IMR-90 (cell line): ENCODE measurements at regions not wholly inside any gene's neighbourhood (a gene's known extent, or its start where the extent isn't known, plus 50 kb on each side); places are given as distances from the start of the nearest gene placed in this dataset.

Experiments used
- ATAC-seq: fragments of 200-7000 bp; cut with Tn5 transposase; 2 replicates; pipeline ENCODE4 v1.9.1; 2020; ENCODE audit warnings: low read depth, mild to moderate bottlenecking, moderate library complexity
- BruUV-seq: library from RNA; stranded (reverse); fragments of 400-500 nt; replicated peaks from 2 replicates; lab custom pipeline; 2021; lab: Mats Ljungman, UMichigan
- CTCF ChIA-PET: fragments of 300-600 bp; formaldehyde crosslinking; extraction: SDS; loops from one replicate; lab custom pipeline; 2021; ENCODE audit warnings: antibody characterized with exemption; lab: Yijun Ruan, JAX
- POLR2A ChIA-PET: fragments of 300-600 bp; sonication (Branson Sonifier 250); formaldehyde crosslinking; loops from one replicate; lab custom pipeline; 2022; ENCODE audit warnings: antibody characterized with exemption; ENCODE audit not compliant: unreplicated experiment; lab: Charles Lee
- DNase-seq: peaks from one replicate; pipeline ENCODE4 v3.0.0; 2013
- H2AFZ ChIP-seq: replicated peaks from 2 replicates; pipeline ENCODE3; 2013; ENCODE audit warnings: low read length, mild to moderate bottlenecking; ENCODE audit not compliant: poor library complexity
- H2AK5ac ChIP-seq: 2 replicates; pipeline ENCODE4 v1.6.1; 2013; ENCODE audit warnings: low read depth, low read length, inconsistent platforms
- H2AK9ac ChIP-seq: replicated peaks from 2 replicates; pipeline ENCODE3; 2013; ENCODE audit warnings: mild to moderate bottlenecking, low read depth, low read length, moderate library complexity; ENCODE audit not compliant: poor library complexity
- H2BK120ac ChIP-seq: 2 replicates; pipeline ENCODE4 v1.6.1; 2013; ENCODE audit warnings: low read depth, low read length, inconsistent platforms
- H2BK15ac ChIP-seq: 3 replicates; pipeline ENCODE4 v1.6.1; 2013; ENCODE audit warnings: low read depth, low read length, inconsistent platforms
- H2BK20ac ChIP-seq: 2 replicates; pipeline ENCODE4 v1.6.1; 2013; ENCODE audit warnings: low read depth, mild to moderate bottlenecking, inconsistent platforms, low read length, moderate library complexity
- H2BK5ac ChIP-seq: 2 replicates; pipeline ENCODE4 v1.6.1; 2013; ENCODE audit warnings: mild to moderate bottlenecking, low read depth, low read length, inconsistent platforms; ENCODE audit not compliant: poor library complexity, severe bottlenecking
- H3K14ac ChIP-seq: replicated peaks from 2 replicates; pipeline ENCODE4 v1.6.1; 2013; ENCODE audit warnings: low read depth, low read length, inconsistent platforms
- H3K18ac ChIP-seq: 2 replicates; pipeline ENCODE4 v1.6.1; 2013; ENCODE audit warnings: low read depth, low read length, control low read depth
- H3K23ac ChIP-seq: 2 replicates; pipeline ENCODE4 v1.6.1; 2013; ENCODE audit warnings: low read depth, low read length, inconsistent platforms
- H3K27ac ChIP-seq: 2 replicates; pipeline ENCODE4 v1.5.1; 2013; ENCODE audit warnings: mild to moderate bottlenecking, control low read depth, low read length; ENCODE audit not compliant: insufficient read depth
- H3K27me3 ChIP-seq: 2 replicates; pipeline ENCODE4 v1.6.1; 2013; ENCODE audit warnings: low read length; ENCODE audit not compliant: control insufficient read depth, insufficient read depth
- H3K36me3 ChIP-seq: 2 replicates; pipeline ENCODE4 v1.6.1; 2013; ENCODE audit warnings: low read length, mixed read lengths; ENCODE audit not compliant: control insufficient read depth, insufficient read depth
- H3K4ac ChIP-seq: 2 replicates; pipeline ENCODE4 v1.6.1; 2013; ENCODE audit warnings: low read depth, low read length, inconsistent platforms
- H3K4me1 ChIP-seq: 2 replicates; pipeline ENCODE4 v1.6.1; 2013; ENCODE audit warnings: low read length, mixed read lengths; ENCODE audit not compliant: control insufficient read depth, insufficient read depth
- H3K4me2 ChIP-seq: 2 replicates; pipeline ENCODE4 v1.6.1; 2013; ENCODE audit warnings: low read depth, mild to moderate bottlenecking, control low read depth, low read length, moderate library complexity
- H3K4me3 ChIP-seq: 2 replicates; pipeline ENCODE4 v1.5.1; 2013; ENCODE audit warnings: low read depth, mild to moderate bottlenecking, control low read depth, low read length, moderate library complexity; ENCODE audit not compliant: insufficient read depth
- H3K56ac ChIP-seq: 2 replicates; pipeline ENCODE4 v1.6.1; 2013; ENCODE audit warnings: low read length, inconsistent platforms; ENCODE audit not compliant: insufficient read depth; ENCODE audit errors: extremely low read depth
- H3K79me1 ChIP-seq, 2 experiments: 2 replicates each; pipeline ENCODE4 v1.6.1; 2013; ENCODE audit warnings: low read length in 2 of 2, inconsistent platforms in 1 of 2, low read depth in 1 of 2
- H3K9ac ChIP-seq: 2 replicates; pipeline ENCODE4 v1.6.1; 2013; ENCODE audit warnings: low read depth, low read length, control low read depth
- H3K9me1 ChIP-seq: 2 replicates; pipeline ENCODE4 v1.6.1; 2013; ENCODE audit warnings: low read length, inconsistent platforms; ENCODE audit not compliant: insufficient read depth
- H3K9me3 ChIP-seq: 2 replicates; pipeline ENCODE4 v1.6.1; 2013; ENCODE audit warnings: low read length; ENCODE audit not compliant: control insufficient read depth, insufficient read depth
- H4K20me1 ChIP-seq: 2 replicates; pipeline ENCODE4 v1.6.1; 2013; ENCODE audit warnings: low read length, inconsistent platforms; ENCODE audit not compliant: insufficient read depth
- H4K5ac ChIP-seq: 2 replicates; pipeline ENCODE4 v1.6.1; 2013; ENCODE audit warnings: mild to moderate bottlenecking, low read depth, low read length, control low read depth
- H4K8ac ChIP-seq, 2 experiments: 2 replicates each; pipeline ENCODE4 v1.6.1; 2013; ENCODE audit warnings: low read depth in 2 of 2, low read length in 2 of 2, control low read depth in 1 of 2, inconsistent platforms in 1 of 2
- H4K91ac ChIP-seq: 2 replicates; pipeline ENCODE4 v1.6.1; 2013; ENCODE audit warnings: low read depth, low read length, inconsistent platforms; ENCODE audit not compliant: insufficient read depth
- BHLHE40 ChIP-seq: fragments of 150-350 bp; IDR thresholded peaks from 2 replicates; pipeline ENCODE4 v1.6.1; 2016; ENCODE audit warnings: mild to moderate bottlenecking, low read depth, low read length
- NFE2L2 ChIP-seq: fragments of 150-350 bp; IDR thresholded peaks from 2 replicates; pipeline ENCODE4 v1.6.1; 2016; ENCODE audit warnings: low read depth, mild to moderate bottlenecking, low read length
- RAD21 ChIP-seq: IDR thresholded peaks from 2 replicates; pipeline ENCODE4 v1.6.1; 2012; ENCODE audit warnings: low read length, improper control_type of control experiment
- RFX5 ChIP-seq: IDR thresholded peaks from 2 replicates; pipeline ENCODE4 v1.8.0; 2012; ENCODE audit warnings: low read depth, mild to moderate bottlenecking, low read length, moderate library complexity
- WGBS, 2 experiments: methylation state at CpG; one replicate each; pipeline versions ENCODE4 v1.1.5 to v1.1.7; 2013; ENCODE audit warnings: missing lambda C conversion rate in 2 of 2; ENCODE audit not compliant: insufficient read length in 1 of 2; ENCODE audit errors: extremely low coverage in 2 of 2; 5-methylcytosine and 5-hydroxymethylcytosine counted together
- dilution Hi-C: fragments of 300-500 bp; cut with HindIII; formaldehyde crosslinking; loops from one replicate; pipeline ENCODE4 v1.14.3; 2018; ENCODE audit warnings: low sequenced_read_pairs; ENCODE audit not compliant: unreplicated experiment
- in situ Hi-C: fragments of 300-500 bp; cut with MboI; formaldehyde crosslinking; loops from 3 replicates; pipeline ENCODE4 v1.14.3; 2019; ENCODE audit warnings: low sequenced_read_pairs, inconsistent platforms, mixed read lengths
- intact Hi-C: fragments of 100-400 bp; cut with micrococcal nuclease; formaldehyde crosslinking; loops from 2 replicates; pipeline ENCODE4 v1.10.0; 2022

GRCh38 chr15:91516866-91517265, 336.6 kb upstream of the SLCO3A1 start:
- Histone ChIP-seq H2BK5ac (no peak overlapping the region), H3K18ac (peak overlapping the region; percentile 26; the same call in 1 of the 2 replicates), H3K4me1 (peaks cover 16% of the 10 kb centered on the region), H3K27me3 (no peaks in the 10 kb centered on the region), H3K4me3 (no peak overlapping the region), H3K9me1 (peaks cover 19% of the 10 kb centered on the region), H2BK15ac (no peak overlapping the region), H3K14ac (peak overlapping the region; percentile 53), H3K27ac (no peak overlapping the region), H3K79me1 (no peaks in the 10 kb centered on the region), H3K56ac (no peak overlapping the region), H3K9me3 (no peaks in the 10 kb centered on the region), H3K4ac (peak overlapping the region; percentile 50; the same call in 1 of the 2 replicates), H2BK120ac (peak overlapping the region; percentile 86), H2AFZ (no peak overlapping the region), H3K4me2 (no peak overlapping the region), H3K23ac (no peak overlapping the region), H3K36me3 (no peaks in the 10 kb centered on the region), H4K8ac (peak overlapping the region in 1 of 2 experiments; percentile 60; a peak in 1 of 4 replicates), H4K91ac (no peak overlapping the region; the same call in 1 of the 2 replicates), H4K20me1 (no peaks in the 10 kb centered on the region), H4K5ac (no peak overlapping the region), H2AK5ac (no peak overlapping the region), H2AK9ac (no peak overlapping the region), H3K9ac (no peak overlapping the region), H2BK20ac (peak overlapping the region; percentile 90)
- TF ChIP-seq RFX5 (no peak), NFE2L2 (no peak), BHLHE40 (no peak), RAD21 (no peak)
- POLR2A ChIA-PET: no interaction called here
- in situ Hi-C loops (no loop called here), intact Hi-C loops (no loop called here), dilution Hi-C loops (no loop called here)
- DNase-seq: no peak
- CTCF ChIA-PET: no interaction called here
- ATAC-seq: no peak
- WGBS, 2 experiments: 88% methylated on average over 1 of the region's 2 CpGs; no CpG with 5 or more reads in 1 of the 2 experiments
- no TSS peak for BruUV-seq
